ENCODE measurements at regions not wholly inside any gene's neighbourhood (a gene's known extent, or its start where the extent isn't known, plus 50 kb on each side); places are given as distances from the start of the nearest gene placed in this dataset.
"Not testable (repeated sequence)": the region's sequence is repeated elsewhere in the genome, so short reads cannot be mapped to it uniquely, and the experiment has no call there.

- no peak for DNase-seq
Measured at GRCh38 chr1:102498929-102499328, 502.2 kb upstream of the OLFM3 start.

- DNase-seq, result not testable (repeated sequence)
Measured at GRCh38 chr1:102497810-102498209, 501.1 kb upstream of the OLFM3 start.

GRCh38 chr1:102472520-102472919 lies 475.8 kb upstream of the OLFM3 start:
- DNase-seq, result no peak

GRCh38 chr1:102470767-102471166 lies 474.0 kb upstream of the OLFM3 start:
- DNase-seq, result no peak

GRCh38 chr1:102466487-102466886 lies 469.8 kb upstream of the OLFM3 start:
- peak in 1 of 5 experiments; percentile 0 for DNase-seq

- DNase-seq, result no peak
Measured at GRCh38 chr1:102463328-102463727, 466.6 kb upstream of the OLFM3 start.

- DNase-seq, result not testable (repeated sequence)
Measured at GRCh38 chr1:102442317-102442716, 445.6 kb upstream of the OLFM3 start.

GRCh38 chr1:102435483-102435882 lies 438.8 kb upstream of the OLFM3 start:
- no peak for DNase-seq

GRCh38 chr1:102434421-102434820 lies 437.7 kb upstream of the OLFM3 start:
- peak in 1 of 5 experiments; percentile 30 for DNase-seq

GRCh38 chr1:102431253-102431652 lies 434.5 kb upstream of the OLFM3 start:
- no peak for DNase-seq

- DNase-seq, result no peak
Measured at GRCh38 chr1:102420034-102420433, 423.3 kb upstream of the OLFM3 start.
